SK-N-SH (cell line): ENCODE measurements at regions not wholly inside any gene's neighbourhood (a gene's known extent, or its start where the extent isn't known, plus 50 kb on each side); places are given as distances from the start of the nearest gene placed in this dataset.

Experiments used
- CHD2 ChIP-seq: fragments of 150-350 bp; IDR thresholded peaks from 2 replicates; pipeline ENCODE4 v1.6.1; 2018; ENCODE audit warnings: low read length; ENCODE audit not compliant: partially characterized antibody
- EP300 ChIP-seq, 2 experiments: IDR thresholded peaks; 2 replicates each; pipeline versions ENCODE4 v1.4.0 to v1.6.1; 2012; ENCODE audit warnings: borderline replicate concordance in 1 of 2, low read depth in 1 of 2, low read length in 1 of 2
- FOXJ3 ChIP-seq: sonication (generic); formaldehyde crosslinking; IDR thresholded peaks from 2 replicates; pipeline ENCODE4 v1.5.1; 2020; ENCODE audit warnings: mild to moderate bottlenecking, missing genetic modification reagents
- POLR2AphosphoS5 ChIP-seq: IDR thresholded peaks from 2 replicates; pipeline ENCODE4 v1.6.1; 2012; ENCODE audit warnings: low read depth, low read length
- RAD21 ChIP-seq: IDR thresholded peaks from 2 replicates; pipeline ENCODE4 v1.6.1; 2012; ENCODE audit warnings: mild to moderate bottlenecking, low read length
- SMC3 ChIP-seq: IDR thresholded peaks from 2 replicates; pipeline ENCODE4 v1.6.1; 2012; ENCODE audit warnings: low read depth, low read length, improper control_type of control experiment
- TAF1 ChIP-seq: IDR thresholded peaks from 2 replicates; pipeline ENCODE4 v1.6.1; 2012; ENCODE audit warnings: low read depth, mild to moderate bottlenecking, low read length, moderate library complexity, borderline replicate concordance
- YY1 ChIP-seq: IDR thresholded peaks from 2 replicates; pipeline ENCODE4 v1.4.0; 2012; ENCODE audit warnings: low read depth, mild to moderate bottlenecking
- TF ChIP-seq, protein P1 (sequence below): fragments of 200-600 bp; sonication (generic); IDR thresholded peaks from 2 replicates; pipeline ENCODE4 v1.6.1; 2017; ENCODE audit warnings: antibody characterized with exemption, mild to moderate bottlenecking, moderate library complexity
- TF ChIP-seq, protein P2 (sequence below): IDR thresholded peaks from 2 replicates; pipeline ENCODE4 v1.4.0; 2012; ENCODE audit warnings: low read depth, borderline replicate concordance
- TF ChIP-seq, protein P3 (sequence below): fragments of 150-350 bp; IDR thresholded peaks from 2 replicates; pipeline ENCODE4 v1.6.1; 2016; ENCODE audit warnings: mild to moderate bottlenecking, low read depth, low read length
- TF ChIP-seq, protein P4 (sequence below): IDR thresholded peaks from 2 replicates; pipeline ENCODE4; 2012

DNA sequence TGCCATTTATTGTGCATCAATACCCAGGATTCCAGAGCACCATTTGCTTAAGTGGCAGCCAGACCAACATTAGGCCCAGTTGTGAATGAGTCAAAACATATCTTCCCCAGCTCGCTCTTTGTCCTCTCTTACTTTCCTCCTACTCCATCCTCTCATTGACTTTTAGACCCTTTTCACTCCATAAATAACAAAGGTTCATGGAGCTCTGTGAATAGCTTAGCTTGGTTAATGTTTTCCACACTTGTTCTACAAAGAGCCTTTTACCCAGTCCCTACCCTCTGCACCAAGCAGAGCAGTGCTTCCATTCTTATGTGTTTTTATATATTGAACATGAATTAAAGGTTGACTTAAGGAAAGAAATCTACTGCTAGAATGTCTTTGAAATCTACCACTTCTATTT lies 625.8 kb upstream of the FANCL start:
- TF ChIP-seq SMC3: no peak
- no peak for TF ChIP-seq TAF1
- TF ChIP-seq, protein P1, sequence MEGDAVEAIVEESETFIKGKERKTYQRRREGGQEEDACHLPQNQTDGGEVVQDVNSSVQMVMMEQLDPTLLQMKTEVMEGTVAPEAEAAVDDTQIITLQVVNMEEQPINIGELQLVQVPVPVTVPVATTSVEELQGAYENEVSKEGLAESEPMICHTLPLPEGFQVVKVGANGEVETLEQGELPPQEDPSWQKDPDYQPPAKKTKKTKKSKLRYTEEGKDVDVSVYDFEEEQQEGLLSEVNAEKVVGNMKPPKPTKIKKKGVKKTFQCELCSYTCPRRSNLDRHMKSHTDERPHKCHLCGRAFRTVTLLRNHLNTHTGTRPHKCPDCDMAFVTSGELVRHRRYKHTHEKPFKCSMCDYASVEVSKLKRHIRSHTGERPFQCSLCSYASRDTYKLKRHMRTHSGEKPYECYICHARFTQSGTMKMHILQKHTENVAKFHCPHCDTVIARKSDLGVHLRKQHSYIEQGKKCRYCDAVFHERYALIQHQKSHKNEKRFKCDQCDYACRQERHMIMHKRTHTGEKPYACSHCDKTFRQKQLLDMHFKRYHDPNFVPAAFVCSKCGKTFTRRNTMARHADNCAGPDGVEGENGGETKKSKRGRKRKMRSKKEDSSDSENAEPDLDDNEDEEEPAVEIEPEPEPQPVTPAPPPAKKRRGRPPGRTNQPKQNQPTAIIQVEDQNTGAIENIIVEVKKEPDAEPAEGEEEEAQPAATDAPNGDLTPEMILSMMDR: no peak
- no peak for TF ChIP-seq POLR2AphosphoS5
- TF ChIP-seq CHD2: no peak
- TF ChIP-seq, protein P2, sequence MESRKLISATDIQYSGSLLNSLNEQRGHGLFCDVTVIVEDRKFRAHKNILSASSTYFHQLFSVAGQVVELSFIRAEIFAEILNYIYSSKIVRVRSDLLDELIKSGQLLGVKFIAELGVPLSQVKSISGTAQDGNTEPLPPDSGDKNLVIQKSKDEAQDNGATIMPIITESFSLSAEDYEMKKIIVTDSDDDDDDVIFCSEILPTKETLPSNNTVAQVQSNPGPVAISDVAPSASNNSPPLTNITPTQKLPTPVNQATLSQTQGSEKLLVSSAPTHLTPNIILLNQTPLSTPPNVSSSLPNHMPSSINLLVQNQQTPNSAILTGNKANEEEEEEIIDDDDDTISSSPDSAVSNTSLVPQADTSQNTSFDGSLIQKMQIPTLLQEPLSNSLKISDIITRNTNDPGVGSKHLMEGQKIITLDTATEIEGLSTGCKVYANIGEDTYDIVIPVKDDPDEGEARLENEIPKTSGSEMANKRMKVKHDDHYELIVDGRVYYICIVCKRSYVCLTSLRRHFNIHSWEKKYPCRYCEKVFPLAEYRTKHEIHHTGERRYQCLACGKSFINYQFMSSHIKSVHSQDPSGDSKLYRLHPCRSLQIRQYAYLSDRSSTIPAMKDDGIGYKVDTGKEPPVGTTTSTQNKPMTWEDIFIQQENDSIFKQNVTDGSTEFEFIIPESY: no peak
- no peak for TF ChIP-seq YY1
- no peak for TF ChIP-seq EP300 (IDR thresholded peaks at IDR 0.05; ENCODE audit: borderline replicate concordance in 1 of 2, low read depth in 1 of 2, low read length in 1 of 2)
- TF ChIP-seq, protein P3, sequence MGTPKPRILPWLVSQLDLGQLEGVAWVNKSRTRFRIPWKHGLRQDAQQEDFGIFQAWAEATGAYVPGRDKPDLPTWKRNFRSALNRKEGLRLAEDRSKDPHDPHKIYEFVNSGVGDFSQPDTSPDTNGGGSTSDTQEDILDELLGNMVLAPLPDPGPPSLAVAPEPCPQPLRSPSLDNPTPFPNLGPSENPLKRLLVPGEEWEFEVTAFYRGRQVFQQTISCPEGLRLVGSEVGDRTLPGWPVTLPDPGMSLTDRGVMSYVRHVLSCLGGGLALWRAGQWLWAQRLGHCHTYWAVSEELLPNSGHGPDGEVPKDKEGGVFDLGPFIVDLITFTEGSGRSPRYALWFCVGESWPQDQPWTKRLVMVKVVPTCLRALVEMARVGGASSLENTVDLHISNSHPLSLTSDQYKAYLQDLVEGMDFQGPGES: no peak
- TF ChIP-seq FOXJ3 (CRISPR knock-in tag): no peak
- TF ChIP-seq RAD21: no peak
- TF ChIP-seq, protein P4, sequence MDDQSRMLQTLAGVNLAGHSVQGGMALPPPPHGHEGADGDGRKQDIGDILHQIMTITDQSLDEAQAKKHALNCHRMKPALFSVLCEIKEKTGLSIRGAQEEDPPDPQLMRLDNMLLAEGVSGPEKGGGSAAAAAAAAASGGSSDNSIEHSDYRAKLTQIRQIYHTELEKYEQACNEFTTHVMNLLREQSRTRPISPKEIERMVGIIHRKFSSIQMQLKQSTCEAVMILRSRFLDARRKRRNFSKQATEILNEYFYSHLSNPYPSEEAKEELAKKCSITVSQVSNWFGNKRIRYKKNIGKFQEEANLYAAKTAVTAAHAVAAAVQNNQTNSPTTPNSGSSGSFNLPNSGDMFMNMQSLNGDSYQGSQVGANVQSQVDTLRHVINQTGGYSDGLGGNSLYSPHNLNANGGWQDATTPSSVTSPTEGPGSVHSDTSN: no peak
